ENCODE measurements at regions not wholly inside any gene's neighbourhood (a gene's known extent, or its start where the extent isn't known, plus 50 kb on each side); places are given as distances from the start of the nearest gene placed in this dataset.

DNA sequence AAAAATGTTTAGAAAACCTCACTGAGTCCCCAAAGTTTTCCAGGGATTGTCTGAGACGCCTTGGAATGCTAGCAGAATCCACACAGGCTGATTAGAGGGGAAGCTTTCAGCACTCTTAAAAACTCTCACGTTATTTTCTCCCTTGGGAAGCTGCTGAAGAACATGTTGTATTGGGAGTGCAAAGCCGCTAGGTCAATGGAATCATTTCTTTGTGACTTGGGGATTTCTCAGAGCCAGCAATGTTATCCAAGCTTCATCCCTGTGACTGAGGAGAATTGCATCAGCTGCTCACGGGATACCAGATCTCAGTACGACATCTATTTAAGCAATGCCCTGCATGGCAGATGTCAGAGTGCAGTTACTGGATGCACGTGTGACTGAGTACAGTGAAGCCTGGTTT is 426.4 kb upstream of the MPDZ start:
- no peak for DNase-seq

DNA sequence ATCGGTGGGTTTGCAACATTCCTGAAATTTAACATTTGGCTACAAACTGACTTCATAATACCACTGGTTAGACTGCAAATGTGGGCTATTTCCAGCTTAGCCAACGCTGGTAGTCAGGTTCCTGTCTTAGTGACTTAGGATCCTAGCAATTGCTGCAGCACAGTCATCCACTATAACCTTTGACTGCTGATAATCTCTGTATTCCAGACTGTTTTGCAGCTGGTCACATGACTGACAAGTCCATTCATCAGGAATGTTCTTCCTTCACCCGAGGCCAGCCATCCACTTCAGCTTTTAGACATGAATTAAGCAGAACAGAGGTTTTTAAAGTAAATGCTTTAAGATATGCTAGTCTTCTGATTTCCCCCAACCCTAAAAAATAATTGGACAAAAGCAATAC is 425.9 kb upstream of the MPDZ start:
- DNase-seq = no peak

DNA sequence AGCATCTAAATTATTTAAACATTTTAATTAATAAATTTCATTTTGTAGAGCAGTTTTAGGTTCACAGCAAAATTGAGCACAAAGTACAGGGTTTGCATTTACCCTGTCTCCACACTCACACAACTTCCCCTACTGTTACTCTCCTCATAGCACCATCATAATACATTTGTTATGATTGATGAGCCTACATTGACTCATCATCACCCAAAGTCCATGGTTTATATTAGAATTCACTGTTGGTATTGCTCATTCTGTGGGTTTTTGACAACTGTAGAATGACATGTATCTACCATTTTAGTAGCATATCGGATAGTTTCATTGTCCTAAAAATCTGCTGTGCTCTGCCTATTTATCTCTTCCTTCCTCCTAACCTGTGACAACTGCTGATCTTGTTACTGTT is 411.1 kb upstream of the MPDZ start:
- no peak for DNase-seq

DNA sequence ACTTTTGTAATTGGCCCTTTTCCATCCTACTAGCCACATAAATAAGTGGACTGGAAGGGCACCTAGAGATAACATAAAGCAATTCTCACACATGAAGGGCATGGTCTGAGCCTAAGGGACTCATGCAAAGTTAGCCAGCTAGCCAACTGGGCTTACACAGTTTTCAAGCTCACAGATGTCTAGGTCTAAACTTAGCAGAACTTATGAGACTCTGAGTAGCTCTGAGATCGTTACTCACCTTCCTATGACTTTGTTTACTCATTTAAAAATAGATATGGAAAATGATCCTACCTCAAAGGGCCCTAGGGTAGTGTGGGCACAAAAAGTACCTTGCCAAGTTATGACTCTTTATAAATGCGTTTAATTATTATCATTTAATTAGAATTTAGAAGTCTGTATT is 410.4 kb upstream of the MPDZ start:
- no peak for DNase-seq

DNA sequence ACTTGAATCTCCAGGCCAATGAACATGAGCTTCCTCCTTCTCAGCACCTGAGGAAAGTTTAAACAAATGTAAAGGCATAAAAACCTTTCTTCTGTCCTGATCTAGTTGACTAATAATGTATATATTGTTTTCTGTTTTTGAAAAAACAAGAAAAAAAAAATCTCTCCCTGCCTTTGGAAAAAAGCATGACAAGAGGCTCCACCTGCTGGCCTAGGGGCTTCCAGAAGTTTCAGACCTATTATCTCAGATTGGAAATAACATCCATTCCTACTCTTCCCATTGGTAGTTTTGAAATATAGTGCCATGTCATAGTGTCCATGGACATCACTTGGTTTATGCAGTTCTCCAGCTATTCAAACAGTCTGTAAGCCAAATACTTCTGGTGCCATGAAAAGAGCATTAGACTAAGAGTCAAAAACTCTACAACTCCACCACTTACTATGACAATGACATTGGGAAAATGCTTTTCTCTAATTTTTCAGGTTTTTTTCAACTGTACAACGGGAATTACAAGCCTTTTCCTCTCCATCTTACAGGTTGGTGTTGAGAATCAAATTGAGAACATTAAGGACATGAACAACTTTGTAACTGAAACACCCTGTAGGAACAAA is 409.6 kb upstream of the MPDZ start:
- no peak for DNase-seq

DNA sequence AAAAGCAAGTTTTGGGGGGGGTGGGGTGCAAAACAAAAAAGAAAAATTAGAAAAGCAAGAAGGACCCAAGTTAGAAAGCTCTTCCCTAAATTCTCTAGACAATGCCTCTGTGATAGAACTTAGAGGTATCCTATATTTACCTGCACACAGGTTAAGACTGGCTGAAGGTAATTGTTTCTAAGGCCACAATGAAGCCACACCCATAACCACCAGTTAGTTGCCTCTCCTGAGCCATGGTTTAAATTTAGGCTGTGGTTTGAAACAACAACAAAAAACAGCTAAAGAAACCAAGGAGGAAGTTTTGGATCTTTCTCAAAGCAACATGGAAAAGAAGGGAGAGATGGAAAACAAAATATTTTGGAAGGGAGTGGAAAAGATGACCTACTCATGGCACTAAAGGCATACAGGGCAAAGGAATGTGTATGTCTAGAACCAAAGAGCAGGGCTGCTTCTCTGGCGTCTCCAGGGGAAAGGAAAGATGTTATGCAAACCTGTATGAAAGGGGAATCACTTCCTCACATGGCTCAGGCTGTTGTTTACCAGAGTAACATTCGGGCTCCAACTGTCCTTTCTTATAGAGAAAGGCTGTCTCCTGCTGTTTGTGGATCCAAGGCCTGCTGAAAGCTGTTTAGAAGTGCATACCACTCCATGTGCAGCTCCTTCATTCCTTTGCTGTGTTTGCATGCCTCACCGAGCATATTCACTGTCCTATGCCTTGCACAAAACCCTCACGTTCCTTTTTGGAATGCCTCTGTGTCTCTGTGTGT is 408.9 kb upstream of the MPDZ start:
- DNase-seq = no peak

DNA sequence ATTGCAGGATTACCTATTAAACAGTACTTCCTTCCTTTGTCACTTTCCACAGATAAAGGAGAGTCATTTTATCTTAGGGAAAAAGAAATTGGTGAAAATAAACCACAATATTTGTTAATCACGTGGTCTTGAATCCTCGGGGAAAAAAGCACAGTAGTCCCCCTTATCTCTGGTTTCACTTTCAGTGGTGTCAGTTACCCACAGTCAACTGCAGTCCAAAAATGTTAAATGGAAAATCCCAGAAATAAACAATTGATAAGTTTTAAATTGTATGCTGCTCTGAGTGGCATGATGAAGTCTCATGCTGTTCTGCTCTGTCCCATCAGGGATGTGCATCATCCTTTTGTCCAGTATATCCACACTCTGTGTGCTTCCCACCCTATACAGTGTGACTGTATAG is 405.2 kb upstream of the MPDZ start:
- no peak for DNase-seq

DNA sequence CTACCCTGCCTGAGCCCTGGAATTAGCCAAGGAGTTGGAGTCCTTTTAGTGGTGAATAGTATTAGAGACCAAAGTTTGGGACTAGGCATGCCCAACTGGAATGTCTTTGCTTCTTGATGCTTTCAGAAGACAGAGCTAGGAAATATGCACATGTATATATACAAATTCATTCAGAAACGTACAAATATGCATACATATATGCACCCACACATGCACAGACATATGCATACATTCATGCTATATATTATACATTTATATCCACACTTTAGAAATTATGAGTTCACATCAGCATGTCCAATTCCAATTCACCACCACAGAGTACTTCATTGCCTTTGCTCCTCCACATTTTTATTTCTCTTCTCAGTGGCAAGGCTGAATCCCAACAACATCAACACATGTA is 398.3 kb upstream of the MPDZ start:
- DNase-seq = no peak

DNA sequence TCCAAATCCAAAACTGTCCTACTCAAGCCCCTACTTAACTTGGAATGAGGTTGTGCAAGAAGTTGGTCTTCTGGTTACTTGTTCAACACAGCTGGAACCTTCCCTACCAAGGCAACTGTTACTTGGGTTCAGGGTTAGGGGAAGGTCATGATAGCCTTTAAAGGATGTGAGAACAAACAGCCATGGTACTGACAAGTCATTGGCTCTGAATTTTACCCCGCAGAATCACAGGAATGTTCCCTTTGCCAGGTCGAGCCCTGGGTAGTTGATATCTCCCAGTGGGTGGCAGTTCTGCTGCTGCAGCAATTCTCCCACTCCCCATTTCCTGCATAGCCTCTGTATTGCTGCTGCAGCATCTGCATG is 396.1 kb upstream of the MPDZ start:
- DNase-seq = no peak

DNA sequence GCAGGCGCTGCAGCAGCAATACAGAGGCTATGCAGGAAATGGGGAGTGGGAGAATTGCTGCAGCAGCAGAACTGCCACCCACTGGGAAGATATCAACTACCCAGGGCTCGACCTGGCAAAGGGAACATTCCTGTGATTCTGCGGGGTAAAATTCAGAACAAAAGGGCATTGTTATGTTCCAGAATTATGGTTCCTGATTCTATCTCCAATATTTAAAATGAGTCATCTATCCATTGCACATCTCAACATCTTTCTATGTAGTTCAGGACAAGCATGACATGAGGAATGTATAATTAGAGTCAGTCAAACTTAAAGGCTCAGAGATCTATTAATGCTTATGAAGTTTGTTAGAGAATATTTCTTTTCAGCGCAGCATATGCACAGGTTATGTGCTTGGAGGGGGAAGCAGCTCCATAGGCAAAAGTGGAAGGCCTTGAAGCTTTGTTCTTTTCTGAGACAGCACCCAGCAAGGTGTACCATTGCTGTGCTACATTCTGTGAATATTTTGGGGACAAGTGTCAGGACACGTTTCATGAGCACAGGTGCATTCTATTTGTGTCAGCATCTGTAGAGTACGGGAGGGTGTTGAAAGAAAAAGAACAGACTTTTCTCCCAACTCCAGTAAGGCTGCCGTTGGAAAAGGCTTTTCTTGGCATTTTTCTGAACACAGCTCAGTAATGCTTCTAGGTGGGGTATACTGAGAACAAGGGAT is 395.6 kb upstream of the MPDZ start:
- no peak for DNase-seq

DNA sequence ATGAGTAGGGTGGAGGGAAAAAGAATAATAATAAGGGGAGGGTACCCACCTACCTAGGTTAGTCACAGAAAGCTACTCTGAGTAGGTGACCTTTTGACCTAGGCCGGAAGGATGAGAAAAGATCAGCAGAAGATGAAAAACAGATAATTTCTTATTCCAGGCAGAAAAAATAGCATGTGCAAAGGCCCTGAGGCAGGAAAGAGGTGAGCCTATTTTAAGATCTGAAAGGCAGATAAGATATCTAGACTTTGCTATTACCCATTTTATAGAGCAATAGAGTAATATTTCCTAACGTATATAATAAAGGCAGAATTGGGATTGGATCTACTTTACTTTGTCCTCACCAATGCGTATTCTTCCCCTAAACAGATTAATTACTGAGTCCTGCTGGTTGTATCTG is 393.9 kb upstream of the MPDZ start:
- DNase-seq = no peak

DNA sequence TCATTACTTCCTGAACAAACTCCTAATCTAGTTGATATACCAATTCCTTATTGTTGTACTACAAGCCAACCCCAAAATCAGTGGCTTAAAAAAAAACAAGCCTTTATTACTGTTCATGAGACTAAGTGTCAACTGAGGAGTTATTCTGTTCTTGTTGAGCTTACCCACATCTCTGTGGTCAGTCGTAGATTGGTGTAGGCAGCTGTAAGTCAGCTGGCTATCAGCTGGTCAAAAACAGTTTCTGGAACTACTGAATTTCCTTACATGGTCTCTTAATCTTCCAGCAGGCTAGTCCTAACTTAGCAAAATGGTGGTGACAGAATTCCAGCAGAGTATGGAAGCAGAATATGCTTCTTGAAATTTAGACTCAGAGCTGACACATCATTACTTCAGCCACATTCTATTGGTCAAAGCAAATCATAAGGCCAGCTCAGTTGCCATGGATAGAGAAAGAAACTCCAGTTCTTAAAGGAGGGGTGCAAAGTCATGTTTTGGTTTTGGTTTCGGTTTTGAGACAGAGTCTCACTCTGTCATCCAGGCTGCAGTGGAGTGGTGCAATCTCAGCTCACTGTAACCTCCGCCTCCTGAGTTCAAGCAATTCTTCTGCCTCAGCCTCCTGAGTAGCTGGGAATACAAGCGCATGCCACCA is 386.1 kb upstream of the MPDZ start:
- DNase-seq = no peak

DNA sequence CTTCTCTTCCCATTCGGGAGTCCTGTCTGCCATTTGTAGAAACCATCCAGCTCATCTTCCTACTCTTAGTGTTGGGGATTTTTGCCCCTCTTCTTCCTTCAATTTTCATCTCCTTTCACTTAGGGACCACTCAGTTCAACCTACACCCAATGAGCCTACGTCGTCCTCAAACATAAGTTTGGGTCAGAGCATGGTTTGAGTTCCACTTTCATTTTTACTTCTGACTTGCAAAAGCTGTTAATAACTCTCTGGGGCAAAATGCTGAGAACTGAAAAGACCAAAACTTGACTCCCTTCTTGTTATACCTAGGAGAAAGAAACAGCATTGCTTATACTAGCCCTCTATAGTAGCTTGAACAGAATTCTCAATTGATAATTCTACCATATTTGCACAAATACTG is 381.5 kb upstream of the MPDZ start:
- DNase-seq = no peak

DNA sequence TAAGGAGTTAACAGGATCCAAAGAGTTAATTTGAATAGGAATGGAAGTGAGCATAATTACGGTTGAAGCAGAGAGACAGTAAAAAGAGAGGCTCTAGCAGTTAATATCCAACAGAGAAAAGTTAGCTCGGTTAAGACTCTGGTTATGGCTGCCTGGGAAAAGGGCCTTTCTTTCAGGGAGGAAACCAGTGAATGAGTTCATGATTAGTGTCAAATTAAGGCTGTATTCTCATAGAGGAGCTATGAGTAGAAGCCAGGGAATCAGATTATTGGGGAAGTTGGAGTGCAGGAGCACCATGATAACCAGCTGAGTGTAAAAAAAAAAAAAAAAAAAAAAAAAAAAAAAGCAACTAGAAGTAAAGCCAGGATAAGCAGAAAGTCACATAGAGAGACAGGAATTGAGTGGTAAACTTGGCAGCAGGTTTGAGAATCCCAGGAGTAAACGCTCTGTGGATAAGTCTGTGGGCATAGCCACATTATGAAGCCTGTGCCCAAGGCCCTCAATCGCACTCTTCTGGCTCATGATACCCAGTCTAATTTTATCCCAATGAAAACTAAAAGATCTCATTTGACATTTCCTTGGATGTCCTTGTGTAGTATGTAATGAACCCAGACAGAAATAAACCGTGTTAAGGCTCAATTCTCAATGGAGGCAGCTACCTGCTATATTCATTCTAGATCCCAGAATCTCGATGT is 372.6 kb upstream of the MPDZ start:
- DNase-seq = no peak

DNA sequence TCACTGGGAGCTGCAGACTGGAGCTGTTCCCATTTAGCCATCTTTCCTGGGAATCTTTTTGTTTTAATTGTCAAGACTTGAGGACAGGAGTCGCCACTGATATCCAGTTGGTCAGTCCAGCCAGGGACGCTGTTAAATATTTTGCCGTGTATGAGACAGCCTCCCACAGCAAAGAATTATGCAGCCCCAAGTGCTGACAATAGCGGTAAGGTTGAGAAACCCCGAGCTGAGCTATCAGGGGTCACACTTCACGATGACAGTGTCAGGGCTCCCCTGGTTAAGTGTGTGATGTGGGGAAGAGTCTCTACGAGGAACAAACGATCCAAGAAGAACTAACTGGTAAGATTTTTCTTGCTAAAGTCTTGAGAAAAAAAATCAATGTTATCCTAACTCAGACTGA is 372.0 kb upstream of the MPDZ start:
- DNase-seq = no peak

DNA sequence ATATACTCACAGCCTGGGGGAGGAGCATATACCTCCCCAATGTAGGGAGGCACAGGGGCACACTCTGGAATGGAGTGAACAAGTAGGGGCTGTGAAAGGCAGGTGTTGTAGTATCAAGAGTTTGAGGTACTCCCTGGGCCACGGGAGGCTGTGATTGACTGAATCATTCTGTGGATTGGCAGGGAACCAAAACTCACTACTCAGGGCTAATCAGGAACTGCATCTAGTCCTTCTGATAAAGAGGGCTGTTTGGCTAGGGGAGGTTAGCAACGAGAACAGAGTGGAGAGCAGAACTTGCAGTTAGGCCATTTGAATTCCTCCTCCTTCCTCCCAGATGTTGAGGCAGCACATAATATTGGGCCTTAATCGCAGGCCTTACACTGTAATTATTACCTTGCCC is 369.2 kb upstream of the MPDZ start:
- no peak for DNase-seq

DNA sequence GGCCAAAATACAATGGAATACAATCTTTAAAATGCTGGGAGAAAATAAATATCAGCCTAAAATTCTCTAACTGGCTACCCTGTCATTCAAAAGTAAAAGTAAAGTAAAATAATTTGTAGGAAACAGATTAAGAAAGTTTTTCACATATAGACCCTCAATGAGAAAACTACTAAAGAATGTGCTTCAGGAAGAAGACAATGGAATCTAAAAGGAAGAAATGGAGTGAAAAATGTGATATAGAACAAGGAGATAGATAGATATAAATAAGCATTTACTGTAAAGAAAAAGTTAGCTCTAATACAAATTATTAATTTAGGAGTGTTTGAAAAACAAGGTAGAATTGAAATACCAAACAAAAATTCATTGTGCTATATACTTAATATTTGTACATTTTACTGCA is 368.6 kb upstream of the MPDZ start:
- no peak for DNase-seq

DNA sequence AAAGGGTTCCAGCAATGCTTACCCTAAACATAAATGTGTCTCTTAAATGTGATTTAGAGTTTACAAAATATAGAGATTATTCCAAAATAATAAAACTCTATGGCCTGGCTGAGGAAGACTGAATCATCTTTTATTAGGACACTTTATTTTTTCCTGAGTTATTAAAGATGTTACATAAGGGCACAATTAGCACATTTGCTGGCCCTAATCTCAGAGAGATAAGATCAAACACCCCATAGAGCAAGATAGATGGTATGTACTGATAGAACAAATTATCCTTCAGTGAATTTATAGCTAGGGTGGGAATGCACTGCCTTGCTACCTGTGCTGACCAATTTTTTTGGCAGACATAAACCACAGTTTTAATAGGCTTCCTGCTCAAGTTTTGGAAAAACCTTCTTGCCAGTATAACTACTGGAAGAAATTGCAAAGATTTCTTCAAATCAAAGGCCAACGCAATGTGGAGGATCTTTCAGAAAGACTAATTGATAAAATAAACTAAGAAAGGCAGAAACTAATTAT is 367.1 kb upstream of the MPDZ start:
- no peak for DNase-seq

DNA sequence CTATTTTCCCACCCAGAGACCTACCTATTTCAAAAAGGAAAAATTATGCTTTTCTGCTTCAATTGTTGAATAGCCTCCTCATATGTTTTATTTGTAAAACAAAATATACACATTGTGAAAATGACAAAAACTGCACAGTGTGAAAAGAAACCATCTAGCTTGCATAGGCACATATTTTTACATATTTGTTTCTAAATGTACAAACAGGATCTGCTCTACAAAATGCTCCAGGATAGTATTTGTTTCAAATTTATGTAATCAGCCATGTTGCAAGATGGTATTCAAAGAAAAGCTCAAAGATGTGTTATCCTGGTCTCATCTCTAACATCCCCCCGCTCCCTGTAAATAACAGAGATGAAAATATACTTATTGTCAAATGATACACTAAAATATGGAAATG is 366.1 kb upstream of the MPDZ start:
- no peak for DNase-seq

DNA sequence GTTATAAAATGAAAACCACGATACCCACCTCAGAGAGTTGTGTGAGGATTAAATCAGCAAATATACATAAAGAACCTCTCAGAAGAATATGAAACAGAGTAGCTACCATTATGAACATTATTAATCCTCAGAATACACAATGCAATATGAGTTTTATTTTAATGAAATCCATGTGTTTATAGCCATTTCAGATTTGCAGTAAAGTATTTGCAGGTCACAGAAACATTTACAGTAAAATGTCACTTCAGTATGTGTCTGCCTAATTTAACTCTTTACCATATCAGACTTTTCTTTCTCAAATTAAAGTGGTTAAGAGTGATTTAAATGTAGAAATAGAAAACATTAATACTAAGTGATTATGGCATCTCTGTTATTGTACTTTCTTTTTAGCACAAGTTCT is 365.2 kb upstream of the MPDZ start:
- no peak for DNase-seq

DNA sequence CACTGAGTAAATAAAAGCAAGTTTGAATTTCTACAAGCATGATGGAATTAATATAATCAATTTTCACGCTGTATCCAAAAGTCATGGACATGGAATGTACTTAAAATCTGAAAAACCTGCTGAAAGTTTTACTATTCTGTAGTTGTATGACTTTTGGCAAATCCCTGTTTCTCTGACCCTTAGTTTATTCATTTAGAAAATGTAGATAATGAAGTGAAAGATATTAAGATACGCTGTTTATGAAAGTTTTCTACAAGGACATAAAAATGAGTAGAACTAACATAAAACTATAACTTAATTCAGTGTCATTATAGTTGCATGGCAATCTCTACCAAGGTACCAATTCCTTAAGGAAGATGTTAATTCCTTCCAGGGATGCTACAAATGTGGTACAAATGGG is 363.2 kb upstream of the MPDZ start:
- DNase-seq = no peak

DNA sequence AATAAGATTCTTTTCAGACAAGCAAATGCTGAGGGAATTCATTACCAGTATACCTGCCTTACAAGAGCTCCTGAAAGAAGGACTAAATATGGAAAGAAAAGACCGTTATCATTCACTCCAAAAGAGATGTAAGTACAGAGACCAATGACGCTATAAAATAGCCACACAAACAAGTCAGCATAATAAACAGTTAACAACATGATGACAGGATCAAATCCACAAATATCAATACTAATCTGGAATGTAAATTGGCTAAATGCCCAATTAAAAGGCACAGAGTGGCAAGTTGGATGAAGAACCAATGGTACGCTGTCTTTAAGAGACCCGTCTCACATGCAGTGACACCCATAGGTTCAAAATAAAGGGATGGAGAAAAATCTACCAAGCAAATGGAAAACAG is 349.6 kb upstream of the MPDZ start:
- DNase-seq = no peak

DNA sequence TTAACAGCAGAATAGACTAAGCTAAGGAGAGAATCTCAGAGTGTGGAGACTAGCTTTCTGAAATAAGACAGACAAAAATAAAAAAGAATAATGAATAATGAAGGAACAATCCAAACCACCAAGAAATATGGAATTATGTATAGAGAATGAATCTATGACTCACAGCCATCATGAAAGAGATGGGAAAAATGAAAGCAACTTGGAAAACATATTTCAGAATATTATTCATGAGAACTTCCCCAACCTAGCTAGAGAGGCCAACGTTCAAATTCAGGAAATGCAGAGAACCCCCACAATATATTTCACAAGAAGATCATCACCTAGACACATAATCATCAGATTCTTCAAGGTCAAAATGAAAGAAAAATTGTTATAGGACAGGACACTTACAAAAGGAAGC is 349.0 kb upstream of the MPDZ start:
- DNase-seq = no peak
